NCI-H345 (cell line): ENCODE measurements at regions not wholly inside any gene's neighbourhood (a gene's known extent, or its start where the extent isn't known, plus 50 kb on each side); places are given as distances from the start of the nearest gene placed in this dataset.
A peak's percentile ranks its signal among the peaks of the same experiment; 100 is the strongest.
"Not testable (repeated sequence)": the region's sequence is repeated elsewhere in the genome, so short reads cannot be mapped to it uniquely, and the experiment has no call there.

Experiments used
- DNase-seq: peaks from one replicate; lab custom pipeline; 2025; lab: John Stamatoyannopoulos, UW

DNA sequence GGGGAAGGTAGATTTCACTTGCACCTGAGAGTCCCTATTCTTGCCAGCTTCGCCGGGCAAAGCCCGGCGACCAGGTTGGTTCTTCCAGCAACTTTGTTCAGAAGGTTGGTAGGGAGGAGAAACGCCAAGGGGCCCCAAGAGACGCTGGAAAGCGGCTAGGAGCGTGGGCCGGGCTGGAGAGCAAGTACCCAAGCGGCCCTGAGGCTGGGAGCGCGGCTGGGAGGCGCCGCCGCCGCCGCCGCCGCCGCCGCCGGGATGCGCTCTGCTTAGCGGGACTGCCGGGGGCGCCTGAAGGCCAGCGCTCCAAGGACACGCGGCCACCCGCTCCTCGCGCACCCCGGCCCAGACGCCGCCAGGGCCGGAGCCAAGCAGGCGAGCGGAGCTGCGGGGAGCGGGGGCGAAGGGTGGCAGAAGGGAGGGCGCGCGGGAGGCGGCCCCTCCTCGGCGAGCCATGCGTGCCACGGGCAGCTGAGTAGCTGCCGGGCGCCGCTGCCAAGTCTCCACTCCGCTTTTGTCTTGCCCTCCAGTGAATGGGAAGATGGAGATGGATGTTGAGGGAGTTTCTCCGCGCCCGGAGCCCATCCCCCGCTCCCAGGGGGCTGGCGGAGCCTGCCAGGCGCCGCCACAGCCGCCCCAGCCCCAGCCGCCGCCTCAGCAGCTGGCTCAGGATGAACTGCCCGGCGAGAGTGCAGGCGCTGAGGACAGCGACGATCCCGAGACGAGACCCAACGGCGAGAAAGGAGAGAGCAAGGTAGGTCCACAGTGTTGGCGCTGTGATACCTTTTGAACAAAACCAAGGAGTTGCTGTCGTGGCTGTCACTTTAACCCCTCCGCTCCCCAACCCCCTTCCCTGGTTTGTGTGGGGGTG lies 227.4 kb upstream of the AZI2 start:
- DNase-seq: peak; percentile 53

- peak; percentile 20 for DNase-seq
Measured at GRCh38 chr3:28576614-28577200, 228.1 kb upstream of the AZI2 start.

DNA sequence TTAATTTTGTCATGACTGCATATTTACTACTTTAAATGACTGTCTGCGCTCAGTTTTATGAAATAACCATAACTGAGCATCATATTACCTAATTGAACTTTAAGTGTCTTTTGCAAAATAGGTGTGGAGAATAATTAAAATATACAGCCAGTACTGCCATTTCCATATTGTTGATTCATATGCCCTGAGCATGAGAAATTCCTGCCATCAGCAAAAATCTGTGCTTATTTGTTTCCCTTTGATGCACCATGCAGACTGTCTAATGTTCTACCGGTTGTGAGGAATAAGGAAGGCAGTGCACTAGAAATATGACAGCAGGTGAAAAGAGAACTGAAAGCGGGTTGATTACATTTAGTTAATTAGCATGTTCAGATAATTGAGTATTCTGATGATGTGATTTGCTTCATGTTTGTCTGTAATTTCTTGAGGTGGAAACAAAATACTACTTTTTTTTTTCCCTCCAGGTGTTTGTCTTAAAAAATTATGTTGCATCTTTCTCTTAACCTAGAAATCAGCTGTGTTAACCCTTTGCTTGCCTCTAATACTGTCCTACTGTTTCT lies 229.4 kb upstream of the AZI2 start:
- DNase-seq: no peak

DNA sequence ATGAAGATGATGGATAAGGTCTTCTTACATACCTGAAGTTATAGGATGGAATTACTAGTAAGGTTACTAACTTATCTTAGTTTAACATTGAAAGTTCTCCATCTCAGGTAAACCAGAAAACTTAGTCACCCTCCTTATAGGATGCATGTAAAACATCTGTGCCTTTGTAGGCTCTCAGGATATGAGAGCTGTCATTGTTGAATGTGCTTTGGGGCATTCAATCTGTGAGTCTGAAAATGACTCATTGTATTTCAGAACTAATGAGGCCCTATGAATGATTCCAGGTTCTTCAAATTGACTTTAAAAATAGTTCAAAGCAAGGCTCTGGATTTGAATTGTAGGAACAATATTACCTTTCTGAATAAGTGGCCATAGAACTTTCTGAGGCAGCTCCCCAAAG lies 237.7 kb upstream of the AZI2 start:
- no peak for DNase-seq

DNA sequence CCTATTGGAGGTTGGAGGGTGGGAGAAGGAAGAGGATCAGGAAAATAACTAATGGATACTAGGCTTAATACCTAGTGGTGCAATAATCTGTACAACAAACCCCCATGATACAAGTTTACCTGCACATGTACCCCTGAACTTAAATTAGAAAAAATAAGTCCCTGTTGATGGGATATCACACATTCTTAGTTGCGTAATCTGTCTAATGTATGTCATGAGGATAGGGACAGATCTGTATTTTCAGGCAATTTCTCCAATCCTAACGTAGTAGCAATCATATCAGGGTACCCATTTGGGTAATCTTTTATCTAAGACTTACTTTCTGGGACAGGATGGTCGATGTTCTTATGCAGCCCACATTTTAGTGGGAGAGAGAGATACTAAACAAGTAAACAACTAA lies 239.1 kb upstream of the AZI2 start:
- no peak for DNase-seq

DNA sequence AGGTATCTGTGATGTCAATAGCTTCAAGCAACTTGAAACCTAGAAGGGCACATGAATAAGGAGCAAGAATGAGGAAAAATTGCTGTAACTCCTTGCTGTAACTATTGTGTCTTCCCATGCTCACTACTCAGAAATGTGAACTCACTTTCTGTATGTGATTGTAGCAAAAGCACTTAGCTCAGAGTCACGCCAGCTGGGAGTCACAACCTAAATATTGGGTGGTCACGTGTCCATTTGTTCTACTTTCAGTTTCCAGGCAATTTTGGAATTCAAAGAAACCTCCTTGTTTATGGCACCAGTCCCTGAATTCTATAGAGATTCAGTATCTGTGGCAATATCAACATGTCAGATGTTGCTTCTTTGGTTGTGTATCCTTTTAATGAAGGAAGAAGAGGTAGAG lies 241.6 kb upstream of the AZI2 start:
- no peak for DNase-seq

DNA sequence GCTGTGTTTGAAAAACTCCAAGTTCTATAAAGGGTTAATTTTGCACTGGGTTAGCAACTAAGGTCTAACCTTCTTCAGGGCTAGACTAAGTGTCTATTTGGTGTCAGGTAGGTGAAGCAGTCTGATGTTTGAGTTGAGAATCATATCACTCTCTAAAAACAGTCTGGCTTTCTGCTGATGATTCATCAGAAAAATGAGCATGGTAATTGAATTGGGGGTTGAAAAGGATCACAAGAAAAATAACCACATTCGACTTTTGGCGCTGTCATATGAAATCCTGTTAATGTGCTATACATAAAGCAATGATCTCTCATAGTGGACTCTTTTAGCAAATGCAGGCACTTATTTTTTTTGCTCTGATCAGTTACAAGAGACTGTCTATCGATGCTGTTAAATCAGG lies 242.2 kb upstream of the AZI2 start:
- DNase-seq: no peak

GRCh38 chr3:28595372-28595771 lies 246.7 kb upstream of the AZI2 start:
- DNase-seq: no peak

- DNase-seq: no peak
Measured at GRCh38 chr3:28597452-28597851, 248.8 kb upstream of the AZI2 start.

DNA sequence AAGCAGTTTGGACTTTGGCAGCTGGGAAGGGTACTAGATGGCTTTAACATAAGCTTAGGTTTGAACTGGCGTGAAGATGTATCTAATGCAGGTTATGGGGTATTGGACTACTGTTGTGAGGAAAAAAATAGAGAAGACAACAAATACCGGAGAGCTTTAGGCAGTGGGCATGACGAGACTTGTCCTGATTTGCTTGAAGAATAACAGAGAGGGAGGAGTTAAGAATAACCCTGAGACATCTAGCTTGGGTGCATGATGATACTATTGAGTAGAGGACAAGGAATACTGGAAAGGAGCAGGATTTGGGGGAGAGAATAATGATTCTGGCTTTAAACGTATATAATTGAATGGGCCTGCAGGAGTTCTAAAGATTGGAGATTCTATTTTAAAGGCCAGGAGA lies 249.5 kb upstream of the AZI2 start:
- DNase-seq: no peak

GRCh38 chr3:28601291-28601690 lies 252.7 kb upstream of the AZI2 start:
- no peak for DNase-seq

DNA sequence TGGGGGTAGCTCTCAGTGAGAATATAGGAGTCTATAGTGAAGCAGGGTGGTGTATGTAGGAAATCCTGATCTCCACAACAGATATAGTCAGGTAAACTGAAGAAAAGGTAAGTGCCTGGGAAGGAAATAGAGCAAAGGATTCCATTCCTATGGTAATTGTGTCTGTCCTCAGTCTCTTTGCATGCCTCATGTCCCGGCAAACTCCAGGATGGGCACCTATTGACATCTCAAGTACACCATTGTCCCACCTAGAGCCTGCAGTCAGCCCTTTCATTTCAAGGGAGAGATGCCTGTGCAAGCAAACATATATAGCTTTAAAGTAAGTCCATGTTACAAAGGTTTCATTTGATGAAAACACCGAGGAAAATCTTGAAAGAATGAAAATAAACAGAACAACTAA lies 257.7 kb upstream of the AZI2 start:
- DNase-seq: no peak

GRCh38 chr3:28612232-28612631 lies 263.6 kb upstream of the AZI2 start:
- DNase-seq: peak; percentile 16

GRCh38 chr3:28613511-28614106 lies 265.0 kb upstream of the AZI2 start:
- no peak for DNase-seq

GRCh38 chr3:28615071-28615470 lies 266.4 kb upstream of the AZI2 start:
- DNase-seq: no peak

GRCh38 chr3:28615971-28616370 lies 267.3 kb upstream of the AZI2 start:
- no peak for DNase-seq

- no peak for DNase-seq
Measured at GRCh38 chr3:28617821-28618220, 269.2 kb upstream of the AZI2 start.

DNA sequence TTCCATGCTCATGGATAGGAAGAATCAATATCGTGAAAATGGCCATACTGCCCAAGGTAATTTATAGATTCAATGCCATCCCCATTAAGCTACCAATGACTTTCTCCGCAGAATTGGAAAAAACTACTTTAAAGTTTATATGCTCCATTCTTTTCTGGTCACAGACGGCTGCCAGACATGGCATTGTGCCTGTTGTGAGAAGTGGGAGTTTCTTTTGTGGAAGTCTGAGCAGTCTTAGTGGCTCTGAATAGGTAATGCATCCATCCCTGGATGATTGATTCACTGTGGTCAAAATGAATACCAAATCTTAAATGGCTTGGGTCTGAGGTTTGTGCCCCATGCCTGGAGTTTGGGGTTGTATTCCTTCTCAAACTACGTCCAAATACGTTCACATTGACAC lies 274.5 kb upstream of the AZI2 start:
- DNase-seq: no peak

DNA sequence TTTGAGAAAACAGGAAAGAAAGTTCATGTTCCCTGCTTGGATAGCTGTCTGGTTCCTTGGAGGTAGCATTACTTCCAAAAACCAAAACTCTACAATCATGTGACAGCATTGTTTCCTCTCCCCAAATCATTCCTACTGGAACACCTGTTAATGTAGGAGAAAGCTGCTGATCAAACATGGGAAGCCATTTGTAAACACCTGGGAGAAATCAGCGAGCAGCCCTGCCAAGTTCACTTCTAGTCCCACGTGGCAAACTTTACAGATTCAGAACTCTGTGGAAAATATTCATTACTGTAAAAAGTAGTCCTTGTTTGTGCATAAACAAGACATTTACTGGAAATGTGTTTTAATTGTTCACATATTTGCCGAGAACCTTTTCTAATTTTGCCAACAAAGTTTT lies 275.5 kb upstream of the AZI2 start:
- no peak for DNase-seq

- DNase-seq: not testable (repeated sequence)
Measured at GRCh38 chr3:28627843-28628242, 279.2 kb upstream of the AZI2 start.

DNA sequence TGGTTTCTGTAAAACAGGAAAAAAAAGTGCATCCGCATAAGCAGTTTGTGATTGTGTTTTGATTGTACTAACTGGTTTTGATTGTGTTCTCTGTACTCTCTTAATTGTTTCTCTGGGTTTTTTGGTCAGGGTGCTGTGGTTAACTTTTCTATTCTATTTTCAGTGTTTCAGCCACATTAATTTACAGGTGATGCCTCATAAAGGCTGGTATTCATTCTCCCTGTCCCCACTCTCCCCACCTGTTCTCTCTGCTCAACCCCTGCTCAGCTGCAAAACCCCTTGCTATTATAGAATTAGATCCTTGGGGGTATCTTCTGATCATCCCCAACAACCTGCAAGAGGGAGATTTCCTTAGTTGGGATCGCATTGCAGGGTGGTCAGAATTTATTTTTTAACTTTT lies 285.4 kb upstream of the AZI2 start:
- DNase-seq: no peak

DNA sequence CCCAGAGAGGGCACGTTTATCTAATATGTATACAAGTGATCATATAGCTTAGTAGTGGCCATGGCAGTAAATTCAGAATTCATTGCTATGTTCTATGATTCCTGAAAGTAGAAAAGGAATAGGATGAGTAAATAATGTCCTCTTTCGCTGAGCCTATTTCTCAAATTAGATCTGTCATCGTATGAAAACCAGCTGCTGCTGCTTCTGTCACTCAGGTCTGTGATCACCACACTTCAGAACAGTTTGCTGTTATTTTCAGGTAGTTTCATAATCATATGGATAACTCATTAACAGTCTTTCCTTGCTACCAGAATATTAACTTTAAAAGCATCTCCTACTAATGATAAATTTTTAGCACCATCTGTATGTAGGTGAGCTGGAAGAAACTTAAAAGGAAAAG lies 289.1 kb upstream of the AZI2 start:
- no peak for DNase-seq

- DNase-seq: no peak
Measured at GRCh38 chr3:28645149-28645548, 296.5 kb upstream of the AZI2 start.
